Endothelial cell of umbilical vein (primary cell): ENCODE measurements at regions not wholly inside any gene's neighbourhood (a gene's known extent, or its start where the extent isn't known, plus 50 kb on each side); places are given as distances from the start of the nearest gene placed in this dataset.

Source experiments
- BruUV-seq: library from RNA; stranded (reverse); fragments of 400-500 nt; replicated peaks from 2 replicates; lab custom pipeline; 2021; lab: Mats Ljungman, UMichigan
- CTCF ChIA-PET: fragments of 300-600, 350-600 bp; sonication (Branson Sonifier 250); formaldehyde crosslinking; loops from one replicate; lab custom pipeline; 2021; ENCODE audit warnings: antibody characterized with exemption, inconsistent platforms; lab: Charles Lee
- POLR2A ChIA-PET: fragments of 300-600, 350-600 bp; sonication (Branson Sonifier 250); formaldehyde crosslinking; loops from one replicate; lab custom pipeline; 2021; ENCODE audit warnings: antibody characterized with exemption, inconsistent platforms; lab: Charles Lee
- DNase-seq: peaks from one replicate; pipeline ENCODE4 v3.0.0-alpha.2; 2011; ENCODE audit warnings: low read depth, low spot score
- FAIRE-seq: peaks from 2 replicates; lab custom pipeline; 2011; peaks lifted over from hg19 to GRCh38; lab: Jason Lieb, UNC
- H2AFZ ChIP-seq: 2 replicates; pipeline ENCODE4 v1.6.0; 2012; ENCODE audit warnings: low read depth, low read length, control low read depth, inconsistent platforms
- H3K27ac ChIP-seq: 2 replicates; pipeline ENCODE4 v1.5.1; 2011; ENCODE audit warnings: low read depth, mild to moderate bottlenecking, control low read depth, low read length, moderate library complexity; ENCODE audit not compliant: insufficient read depth
- H3K27me3 ChIP-seq, 2 experiments: 2 replicates each; pipeline versions ENCODE4 v1.6.0 to v1.6.1; 2011; ENCODE audit warnings: low read length in 2 of 2, mixed read lengths in 1 of 2; ENCODE audit not compliant: control insufficient read depth in 2 of 2, insufficient read depth in 2 of 2
- H3K36me3 ChIP-seq, 2 experiments: 2 replicates in 1 of 2; 3 replicates in 1 of 2; pipeline ENCODE4 v1.5.1; 2011; ENCODE audit warnings: low read length in 2 of 2, mild to moderate bottlenecking in 1 of 2, moderate library complexity in 1 of 2; ENCODE audit not compliant: control insufficient read depth in 2 of 2, insufficient read depth in 2 of 2; ENCODE audit errors: extremely low read depth in 1 of 2
- H3K4me1 ChIP-seq: 3 replicates; pipeline ENCODE4 v1.5.1; 2011; ENCODE audit warnings: mild to moderate bottlenecking, low read length; ENCODE audit not compliant: control insufficient read depth, insufficient read depth; ENCODE audit errors: extremely low read depth
- H3K4me2 ChIP-seq: 2 replicates; pipeline ENCODE4 v1.6.1; 2011; ENCODE audit warnings: low read length, control low read depth, mixed read lengths; ENCODE audit not compliant: insufficient read depth
- H3K4me3 ChIP-seq, 3 experiments: fragments of 200-600 bp in 1 of 3; sonication (generic), shearing (Covaris generic) in 1 of 3; replicated peaks in 1 of 3; 2 replicates each; pipeline ENCODE4 v1.5.1; 2011 to 2016; ENCODE audit warnings: control low read depth in 3 of 3, low read length in 3 of 3, mild to moderate bottlenecking in 2 of 3, inconsistent platforms in 1 of 3, low read depth in 1 of 3, moderate library complexity in 1 of 3; ENCODE audit not compliant: insufficient read depth in 1 of 3
- H3K79me2 ChIP-seq: 2 replicates; pipeline ENCODE4 v1.6.0; 2012; ENCODE audit warnings: low read length, inconsistent platforms; ENCODE audit not compliant: control insufficient read depth, insufficient read depth
- H3K9ac ChIP-seq: replicated peaks from 2 replicates; pipeline ENCODE3; 2011; ENCODE audit warnings: low read length, control low read depth; ENCODE audit not compliant: insufficient read depth; ENCODE audit errors: extremely low read depth
- H3K9me1 ChIP-seq: replicated peaks from 3 replicates; pipeline ENCODE4 v1.6.0; 2011; ENCODE audit warnings: mild to moderate bottlenecking, low read length; ENCODE audit not compliant: control insufficient read depth, insufficient read depth; ENCODE audit errors: extremely low read depth
- H3K9me3 ChIP-seq: replicated peaks from 2 replicates; pipeline ENCODE4 v1.5.1; 2012; ENCODE audit warnings: low read length, inconsistent platforms; ENCODE audit not compliant: control insufficient read depth, insufficient read depth
- H4K20me1 ChIP-seq: replicated peaks from 2 replicates; pipeline ENCODE3; 2011; ENCODE audit warnings: mild to moderate bottlenecking, low read length; ENCODE audit not compliant: control insufficient read depth, insufficient read depth; ENCODE audit errors: extremely low read depth
- CTCF ChIP-seq, 2 donors: IDR thresholded peaks; 1 replicate in 1 of 2; 2 replicates in 1 of 2; pipeline ENCODE4 v1.5.1; 2011; ENCODE audit warnings: low read length in 2 of 2, mild to moderate bottlenecking in 2 of 2, moderate library complexity in 2 of 2, control low read depth in 1 of 2, inconsistent platforms in 1 of 2, low read depth in 1 of 2; ENCODE audit not compliant: insufficient read depth in 1 of 2; ENCODE audit errors: extremely low read depth in 1 of 2
- EZH2 ChIP-seq: IDR thresholded peaks from 2 replicates; pipeline ENCODE4 v1.6.1; 2012; ENCODE audit warnings: borderline replicate concordance, low read depth, mild to moderate bottlenecking, moderate library complexity, low read length, inconsistent platforms; ENCODE audit not compliant: severe bottlenecking
- FOS ChIP-seq: IDR thresholded peaks from 2 replicates; pipeline ENCODE4 v1.6.1; 2011; ENCODE audit warnings: mild to moderate bottlenecking, low read length, moderate library complexity, borderline replicate concordance; ENCODE audit not compliant: insufficient read depth
- GATA2 ChIP-seq: IDR thresholded peaks from 2 replicates; pipeline ENCODE4 v1.7.0; 2011; ENCODE audit warnings: low read depth, mild to moderate bottlenecking, moderate library complexity, mixed read lengths, low read length; ENCODE audit not compliant: insufficient read length, insufficient read depth
- JUN ChIP-seq: IDR thresholded peaks from 2 replicates; pipeline ENCODE4 v1.6.1; 2011; ENCODE audit warnings: borderline replicate concordance, low read depth; ENCODE audit not compliant: insufficient read length, insufficient read depth
- MAX ChIP-seq: IDR thresholded peaks from 2 replicates; pipeline ENCODE4 v1.6.1; 2011; ENCODE audit not compliant: insufficient read depth, insufficient read length
- MYC ChIP-seq: IDR thresholded peaks from one replicate; pipeline ENCODE4 v1.6.1; 2011; ENCODE audit warnings: mild to moderate bottlenecking, low read depth, low read length
- POLR2A ChIP-seq: IDR thresholded peaks from 2 replicates; pipeline ENCODE4 v1.6.1; 2012; ENCODE audit warnings: low read depth, mild to moderate bottlenecking, control low read depth, low read length
- POLR2AphosphoS5 ChIP-seq: IDR thresholded peaks from 2 replicates; pipeline ENCODE4 v1.6.1; 2012; ENCODE audit warnings: low read depth, mild to moderate bottlenecking, control low read depth, low read length, moderate library complexity; ENCODE audit not compliant: insufficient read depth
- dilution Hi-C: fragments of 300-500 bp; cut with MboI; formaldehyde crosslinking; loops from one replicate; pipeline ENCODE4 v1.15.0; 2019; ENCODE audit warnings: low sequenced_read_pairs; ENCODE audit not compliant: extremely low pct_ligation_motif_present
- intact Hi-C: fragments of 100-400 bp; cut with micrococcal nuclease; formaldehyde crosslinking; loops from one replicate; pipeline ENCODE4 v1.10.0; 2022

- H3K27ac ChIP-seq, result no peak overlapping the region
- no peak overlapping the region for H3K4me2 ChIP-seq
- intact Hi-C loops, result no loop called here
- no TSS peak for BruUV-seq
- TF ChIP-seq GATA2 (no peak), POLR2AphosphoS5 (no peak), MYC (no peak), JUN (no peak), FOS (no peak), CTCF (IDR thresholded peaks at IDR 0.05; ENCODE audit: extremely low read depth in 1 of 2, insufficient read depth in 1 of 2, low read depth in 1 of 2, low read length in 2 of 2) (no peak), POLR2A (no peak), EZH2 (no peak), MAX (no peak)
- H3K27me3 ChIP-seq, result peaks cover 0 to 4% of the 10 kb centered on the region in 2 experiments
- ChIA-PET POLR2A (no interaction called here), CTCF (no interaction called here)
- FAIRE-seq (no peak), DNase-seq (no peak)
- no peaks in the 10 kb centered on the region for H4K20me1 ChIP-seq
- H3K9me3 ChIP-seq, result no peaks in the 10 kb centered on the region
- no peaks in the 10 kb centered on the region for H3K9me1 ChIP-seq
- no peaks in the 10 kb centered on the region for H3K4me1 ChIP-seq
- H3K36me3 ChIP-seq, result no peaks in the 10 kb centered on the region
- no peaks in the 10 kb centered on the region for H3K79me2 ChIP-seq
- dilution Hi-C loops, result no loop called here
- no peak overlapping the region for H2AFZ ChIP-seq
- H3K4me3 ChIP-seq, result no peak overlapping the region
- no peak overlapping the region for H3K9ac ChIP-seq
Observed at GRCh38 chr5:74995926-74996325, 56.4 kb downstream of the GCNT4 start.
